GM19351 (cell line): ENCODE measurements at regions not wholly inside any gene's neighbourhood (a gene's known extent, or its start where the extent isn't known, plus 50 kb on each side); places are given as distances from the start of the nearest gene placed in this dataset.

Source experiments
- ATAC-seq: cut with Tn5 transposase; IDR thresholded peaks from one replicate; pipeline ENCODE4 v1.9.1; 2021; ENCODE audit warnings: mild to moderate bottlenecking, moderate library complexity; ENCODE audit not compliant: unreplicated experiment

DNA sequence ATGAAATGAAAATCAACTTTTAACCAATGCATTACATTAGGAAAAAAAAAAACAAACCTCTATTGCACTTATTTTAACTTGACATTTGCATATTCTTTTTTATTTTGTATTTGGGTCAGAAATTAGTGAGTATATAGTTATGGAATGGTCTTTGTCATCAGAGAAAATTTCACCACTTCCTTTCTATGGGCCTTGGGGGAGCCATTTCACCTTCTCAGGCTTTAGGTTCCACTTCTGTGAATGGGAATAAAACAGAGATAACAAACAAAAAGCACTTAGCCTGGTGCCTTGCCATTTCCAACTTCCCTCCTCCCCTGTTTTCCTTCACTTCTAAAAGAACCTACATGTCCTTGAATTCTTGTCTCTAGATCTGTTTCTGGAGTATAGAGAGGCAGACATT is 168.0 kb upstream of the STT3B start:
- ATAC-seq, result no peak

DNA sequence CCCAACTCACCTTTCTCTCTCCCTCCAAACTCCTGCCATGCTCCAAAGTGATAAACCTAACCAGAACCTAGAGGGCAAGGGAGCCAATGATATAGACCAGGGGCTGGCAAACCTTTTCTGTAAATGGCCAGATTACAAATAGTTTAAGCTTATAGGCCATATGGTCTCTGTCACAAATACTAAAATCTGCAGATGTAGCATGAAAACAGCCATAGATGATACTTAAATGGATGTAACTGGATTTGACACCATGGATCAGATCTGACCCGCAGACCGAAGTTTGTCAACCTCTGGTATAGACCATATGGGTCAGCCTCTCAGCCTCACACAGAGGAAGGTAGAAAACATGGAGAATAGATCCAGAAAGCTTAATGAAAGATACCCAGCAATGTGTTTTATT is 165.2 kb upstream of the STT3B start:
- ATAC-seq, result no peak

DNA sequence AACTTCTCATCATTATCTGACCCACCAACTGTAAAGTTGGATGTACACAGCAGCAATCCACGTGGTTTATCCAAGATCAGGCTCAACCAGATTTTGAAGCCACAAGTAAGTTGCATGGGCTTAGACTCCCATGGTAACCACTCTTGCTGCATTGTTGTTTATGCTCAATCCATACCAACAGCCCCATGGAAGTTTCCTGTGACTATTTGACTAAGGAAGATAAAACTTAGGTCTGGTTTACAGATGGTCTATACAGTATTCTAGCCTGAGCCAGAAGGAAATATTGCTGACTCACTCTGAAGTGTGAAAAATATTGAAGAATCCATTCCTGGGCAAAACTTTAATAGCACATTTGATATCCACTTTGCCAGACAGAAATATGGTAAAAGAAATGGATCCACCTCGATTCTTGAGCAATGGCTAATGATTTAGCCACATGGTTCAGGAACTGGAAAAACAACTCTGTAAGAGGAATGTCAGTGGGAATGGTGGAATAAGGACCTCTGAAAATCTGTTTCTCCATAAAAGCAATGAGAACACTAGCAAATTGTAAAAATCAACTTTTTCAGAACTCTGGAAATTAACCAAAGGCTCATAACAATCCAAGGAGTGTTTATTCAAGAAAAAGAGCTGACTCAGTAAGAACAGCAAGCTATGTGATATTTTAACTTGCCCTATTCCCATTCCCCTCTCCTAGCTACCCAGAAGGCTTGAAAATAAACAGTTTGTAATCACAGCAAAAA is 162.9 kb upstream of the STT3B start:
- ATAC-seq, result no peak

DNA sequence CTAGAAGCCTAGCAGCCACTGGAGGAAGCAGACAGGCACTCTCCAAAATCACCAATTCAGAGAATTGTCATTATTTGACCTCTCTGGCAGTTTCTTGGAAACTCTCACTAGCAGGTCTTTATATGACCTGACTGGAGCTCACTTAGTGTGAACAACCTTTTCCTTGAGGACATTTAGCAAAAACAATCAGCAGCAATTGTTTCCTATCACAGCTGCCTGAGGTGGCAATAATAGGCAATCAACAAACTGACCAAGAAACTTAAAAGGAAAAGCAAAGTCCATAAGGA is 162.4 kb upstream of the STT3B start:
- no peak for ATAC-seq

DNA sequence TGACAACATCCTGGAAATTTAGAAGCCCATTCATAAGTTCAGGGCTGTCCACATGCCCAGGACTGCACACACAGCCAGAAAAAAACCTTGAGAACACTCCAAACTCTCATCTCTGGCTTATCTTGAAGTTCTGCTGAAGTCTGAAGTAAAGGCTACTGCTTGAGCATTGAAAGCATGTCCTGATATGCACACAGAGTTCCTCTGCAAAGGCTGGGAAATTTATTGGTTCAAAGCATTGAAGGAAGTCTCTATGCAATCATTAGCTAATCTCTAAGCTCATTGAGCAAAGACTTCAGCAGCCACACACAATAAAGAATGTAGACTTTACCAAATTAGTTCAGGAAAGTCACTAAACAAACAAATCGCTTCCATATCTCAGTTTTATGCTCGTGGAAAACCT is 162.0 kb upstream of the STT3B start:
- ATAC-seq, result no peak

DNA sequence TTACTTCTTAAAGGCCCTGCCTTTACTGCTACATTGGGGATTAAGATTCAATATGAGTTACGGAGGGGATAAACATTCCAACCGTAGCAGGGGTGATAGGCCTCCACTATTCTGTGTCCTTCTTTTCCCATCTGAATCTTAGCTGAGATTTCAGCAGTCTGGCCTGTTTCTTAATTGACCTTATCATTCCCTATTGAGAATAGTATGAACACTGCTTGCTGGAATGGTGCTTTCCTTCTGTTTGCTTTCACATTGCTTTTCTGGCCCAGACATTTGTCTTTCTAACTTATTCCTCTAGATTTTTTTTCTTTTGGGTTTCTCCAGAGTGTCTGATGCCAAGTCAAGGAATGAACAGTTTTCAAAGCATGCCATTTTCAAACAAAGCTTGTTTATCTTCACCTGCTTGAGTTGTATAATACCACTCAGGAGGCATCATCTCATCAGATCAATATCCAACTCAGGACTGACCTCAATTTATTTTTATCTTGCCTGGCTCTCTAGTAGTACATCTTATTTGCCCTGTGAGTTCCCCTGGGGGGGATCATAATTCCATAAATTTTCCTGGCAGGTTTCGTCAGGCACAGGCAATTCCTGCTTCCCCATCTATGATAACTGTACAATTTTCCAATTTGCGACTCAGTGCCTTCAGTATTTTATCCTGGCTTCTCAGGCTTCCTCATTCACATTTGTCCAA is 161.1 kb upstream of the STT3B start:
- no peak for ATAC-seq

DNA sequence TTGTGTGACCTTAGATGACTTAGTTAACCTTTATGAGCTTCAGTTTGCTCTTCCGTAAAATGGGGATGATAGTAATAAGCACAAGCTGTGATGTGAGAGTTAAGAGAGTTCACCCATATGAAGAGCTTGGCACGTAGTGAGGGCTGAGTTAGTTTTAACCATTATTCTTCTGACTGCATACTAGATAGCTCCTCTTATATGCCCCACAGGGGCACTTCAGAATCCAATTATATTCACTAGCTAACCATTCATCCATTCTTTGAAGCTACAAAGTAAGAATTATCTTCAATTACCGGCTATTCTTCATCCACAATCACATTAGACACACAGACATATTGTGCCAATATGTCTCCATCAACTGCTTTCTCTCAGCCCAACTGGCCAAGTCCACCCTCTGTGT is 159.0 kb upstream of the STT3B start:
- no peak for ATAC-seq

DNA sequence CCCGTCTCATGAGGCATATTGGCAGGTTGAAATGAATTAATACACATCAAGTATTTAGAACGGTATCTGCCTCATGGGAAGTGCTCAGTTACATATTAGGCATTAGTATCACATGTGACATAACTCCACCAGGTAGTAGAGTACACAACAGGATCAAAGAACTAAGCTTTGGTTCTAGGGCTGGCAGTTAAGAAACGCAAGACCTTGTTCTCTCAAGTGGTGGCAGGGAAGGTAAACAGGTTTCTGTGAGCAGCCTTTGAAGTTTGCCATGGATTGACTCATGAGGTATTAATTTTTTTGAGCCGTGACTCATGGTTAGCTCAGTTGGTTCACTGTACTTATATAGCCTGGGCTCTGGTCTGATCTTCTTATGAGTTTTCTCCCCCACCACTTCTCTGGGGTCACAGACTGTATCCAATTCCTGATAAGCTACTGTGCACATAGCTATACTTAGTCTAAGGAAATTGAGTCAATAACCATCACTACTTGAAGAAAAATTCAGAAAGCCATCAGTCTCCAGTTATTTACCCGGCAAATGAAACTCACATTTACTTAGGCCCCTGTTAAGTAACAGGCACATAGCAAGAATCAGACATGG is 155.6 kb upstream of the STT3B start:
- peak; percentile 65 for ATAC-seq

DNA sequence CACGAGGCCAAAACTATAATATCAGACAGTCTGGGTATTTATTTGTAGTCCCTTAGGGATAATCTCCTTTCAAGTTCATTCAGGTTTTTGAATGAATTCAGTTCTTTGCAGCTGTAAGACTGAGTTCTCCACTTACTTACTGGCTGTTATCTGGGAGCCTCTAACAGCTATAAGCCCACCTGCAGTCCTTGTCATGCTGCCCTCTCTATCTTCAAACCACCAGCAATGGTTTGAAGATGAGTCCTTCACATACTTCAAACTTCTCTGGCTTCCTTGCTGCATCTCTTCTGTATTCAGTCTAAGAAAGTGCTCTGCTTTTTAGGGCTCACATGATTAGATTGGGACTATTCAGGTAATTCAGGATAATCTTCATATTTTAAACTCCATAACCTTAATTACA is 154.5 kb upstream of the STT3B start:
- no peak for ATAC-seq

DNA sequence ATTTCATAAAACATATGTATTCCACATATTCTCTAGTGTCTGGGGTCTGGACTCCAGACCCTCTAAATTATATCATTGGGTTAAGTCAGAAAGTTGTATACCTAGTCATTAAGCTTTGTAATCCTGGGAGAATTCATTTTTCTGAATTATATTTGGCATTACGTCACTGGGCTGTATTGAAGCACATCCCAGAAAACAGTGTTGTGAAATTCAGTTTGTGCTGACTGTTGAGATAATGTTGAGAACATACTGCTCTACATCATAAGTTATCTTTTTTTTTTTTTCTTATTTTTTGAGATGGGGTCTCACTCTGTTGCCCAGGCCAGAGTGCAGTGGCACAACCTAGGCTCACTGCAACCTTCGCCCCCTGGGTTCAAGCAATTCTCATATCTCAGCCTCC is 153.1 kb upstream of the STT3B start:
- ATAC-seq, result no peak

DNA sequence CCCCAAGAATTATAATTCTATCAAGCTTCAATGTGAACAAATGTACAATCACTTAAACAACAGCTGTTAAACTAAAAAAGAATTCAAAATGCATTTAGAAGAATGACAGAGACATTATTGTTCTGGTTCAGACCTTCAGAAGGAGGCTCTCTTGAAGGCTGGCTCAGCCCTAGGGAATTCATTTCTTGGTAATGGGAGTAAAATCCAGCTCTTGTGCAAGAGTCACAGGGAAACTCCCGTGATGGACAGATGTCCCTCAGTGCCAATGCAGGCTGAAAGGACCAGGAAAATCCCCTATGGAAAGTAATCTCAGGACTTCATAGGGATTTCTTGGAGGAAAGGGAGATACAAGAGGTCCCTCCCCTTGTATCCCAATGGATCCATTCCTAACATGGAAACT is 149.9 kb upstream of the STT3B start:
- no peak for ATAC-seq

DNA sequence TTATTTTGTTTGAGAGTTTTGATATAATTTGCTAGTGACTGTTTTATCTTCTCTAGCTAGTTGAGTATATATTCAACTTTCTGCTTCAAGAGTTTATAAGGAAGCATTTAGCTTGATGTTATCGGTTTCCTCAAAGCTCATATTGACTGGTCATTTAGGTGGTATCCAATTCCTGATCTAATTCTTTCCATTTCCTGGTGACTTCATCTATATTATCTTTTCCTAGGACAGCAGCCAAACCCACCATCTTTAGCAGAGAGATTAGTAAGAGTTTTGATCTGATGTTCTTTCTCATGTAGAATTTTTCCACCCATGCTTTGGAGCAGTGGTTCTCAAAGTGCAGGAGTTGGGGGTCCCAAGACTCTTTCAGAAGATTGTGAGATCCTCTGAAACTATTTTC is 148.6 kb upstream of the STT3B start:
- ATAC-seq, result no peak

DNA sequence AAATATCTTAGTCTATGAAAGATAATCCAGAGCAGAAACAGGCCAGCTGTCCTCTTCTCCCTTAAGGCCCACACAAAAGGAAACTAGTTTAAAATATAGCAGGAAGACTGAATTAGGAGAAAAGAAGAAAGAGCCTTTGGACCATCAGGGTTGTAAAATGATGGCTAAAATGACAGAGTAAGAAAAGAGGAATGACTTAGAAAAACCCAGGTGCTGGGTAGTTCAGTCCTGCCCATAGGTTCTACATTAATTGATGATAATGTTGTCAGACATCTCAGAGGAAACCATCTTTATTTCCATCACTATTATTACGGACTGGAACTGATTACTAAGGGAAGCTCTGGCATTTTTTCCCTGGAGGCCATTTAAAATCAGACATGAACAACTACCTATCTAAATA is 142.8 kb upstream of the STT3B start:
- ATAC-seq, result no peak

DNA sequence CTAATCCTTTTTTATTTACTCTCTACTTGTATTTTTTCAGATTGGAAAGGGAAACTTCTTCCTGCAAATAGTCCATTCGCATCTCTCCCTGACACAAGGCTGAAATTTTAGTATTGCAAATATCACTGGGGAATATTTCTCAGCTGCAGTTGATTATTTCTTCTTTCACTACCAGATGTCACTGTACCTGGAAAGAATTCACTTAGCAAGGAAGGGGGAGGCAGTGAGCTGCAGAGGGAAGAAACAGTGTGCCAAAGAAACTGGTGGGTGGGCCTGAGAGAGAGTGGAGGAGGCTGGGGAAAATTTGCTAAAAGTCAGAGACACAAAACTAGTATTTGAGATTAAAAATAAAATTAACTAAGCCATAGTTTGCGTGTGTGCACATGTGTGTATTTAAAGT is 142.3 kb upstream of the STT3B start:
- no peak for ATAC-seq

DNA sequence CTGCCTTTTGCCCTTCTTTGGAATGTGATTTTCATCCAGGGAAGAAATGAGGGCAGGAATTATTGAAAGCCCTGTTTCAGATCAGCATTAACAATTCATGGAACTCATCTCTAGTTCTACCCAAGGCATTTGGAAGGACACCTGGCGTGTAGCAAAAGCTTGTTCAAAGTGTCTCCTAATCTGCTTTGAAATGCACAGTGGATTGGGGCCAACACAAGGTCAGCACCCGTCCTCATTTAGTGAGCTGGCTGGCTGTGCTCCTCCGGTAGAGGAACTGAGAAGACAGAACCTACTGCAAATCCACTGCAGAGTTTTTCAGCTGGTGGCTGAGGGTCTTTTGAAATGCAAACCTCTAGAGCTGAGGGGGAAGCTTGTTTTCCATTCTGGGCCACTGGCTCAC is 141.6 kb upstream of the STT3B start:
- peak; percentile 74 for ATAC-seq

DNA sequence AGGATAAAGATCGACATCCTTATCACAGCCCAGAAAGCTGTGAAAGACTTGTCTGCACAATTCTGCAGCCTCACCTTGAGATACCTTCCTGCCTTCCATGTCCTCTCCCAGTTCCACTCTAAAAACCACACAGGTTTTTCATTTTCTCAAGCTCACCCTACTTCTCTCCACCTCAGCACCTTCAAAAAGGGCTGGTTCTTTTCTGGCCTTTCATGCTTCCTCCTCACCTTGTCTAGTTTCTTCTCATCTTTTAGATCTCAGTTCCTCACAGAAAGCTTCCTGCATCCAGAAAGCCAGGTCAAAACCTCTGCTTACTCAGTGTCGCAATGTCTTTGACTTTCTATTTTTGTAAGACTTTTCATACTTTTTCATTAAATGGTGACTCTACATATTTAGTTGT is 140.2 kb upstream of the STT3B start:
- peak; percentile 70 for ATAC-seq

DNA sequence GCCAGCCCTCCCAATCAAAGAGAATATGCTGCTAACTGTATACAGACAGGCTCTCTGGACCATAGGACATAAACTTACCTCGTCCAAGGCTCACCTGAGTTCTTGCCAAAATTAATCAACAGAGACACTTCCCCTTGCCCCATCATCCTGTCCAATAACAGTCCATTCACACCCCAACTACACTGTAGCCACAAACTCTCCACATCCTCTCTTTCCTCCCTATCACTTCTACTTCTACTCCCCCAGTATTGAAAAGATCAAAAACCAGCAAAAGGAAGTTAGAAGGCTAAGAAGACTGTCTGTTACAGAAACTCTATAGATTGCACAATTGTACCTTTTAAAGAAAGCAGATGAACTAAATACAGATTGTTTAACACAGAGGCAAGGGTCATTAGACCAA is 133.5 kb upstream of the STT3B start:
- peak; percentile 63 for ATAC-seq

DNA sequence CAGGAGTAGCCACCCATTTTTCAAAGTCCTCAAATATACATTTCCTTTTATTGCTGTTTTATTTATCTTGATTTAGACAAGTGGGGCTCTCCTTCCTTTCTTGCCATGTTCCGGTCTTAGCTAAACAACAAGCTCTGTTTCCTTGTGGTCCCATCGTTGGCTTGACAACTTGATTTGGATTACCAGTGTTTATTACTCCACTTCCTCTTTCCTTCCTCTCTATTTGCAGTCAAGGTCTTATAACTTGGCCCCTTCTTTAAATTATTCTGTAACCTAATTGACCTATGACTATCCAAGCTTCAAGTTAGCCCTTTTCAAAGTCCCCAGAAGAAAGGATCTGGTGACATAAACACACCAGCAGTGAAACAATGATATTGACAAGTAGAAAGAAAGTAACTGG is 130.6 kb upstream of the STT3B start:
- ATAC-seq, result no peak

DNA sequence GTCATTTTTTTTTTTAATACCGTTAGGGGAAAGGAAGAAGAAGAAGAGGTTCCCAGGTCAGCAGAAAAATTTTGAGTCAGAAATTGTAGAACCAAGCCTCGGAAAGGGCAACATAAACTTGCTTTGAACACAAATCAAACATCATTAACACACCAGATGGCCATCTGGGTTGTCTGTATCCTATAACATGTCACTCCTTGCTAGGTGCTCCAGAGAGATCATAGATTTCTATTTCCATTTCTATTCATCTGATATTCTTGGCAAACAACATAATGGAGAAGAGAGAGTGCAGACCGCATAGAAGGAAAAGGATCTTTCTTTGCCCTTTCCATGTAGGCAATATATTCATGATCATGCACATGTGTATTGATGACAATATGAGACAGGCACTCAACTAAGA is 129.5 kb upstream of the STT3B start:
- ATAC-seq, result no peak

DNA sequence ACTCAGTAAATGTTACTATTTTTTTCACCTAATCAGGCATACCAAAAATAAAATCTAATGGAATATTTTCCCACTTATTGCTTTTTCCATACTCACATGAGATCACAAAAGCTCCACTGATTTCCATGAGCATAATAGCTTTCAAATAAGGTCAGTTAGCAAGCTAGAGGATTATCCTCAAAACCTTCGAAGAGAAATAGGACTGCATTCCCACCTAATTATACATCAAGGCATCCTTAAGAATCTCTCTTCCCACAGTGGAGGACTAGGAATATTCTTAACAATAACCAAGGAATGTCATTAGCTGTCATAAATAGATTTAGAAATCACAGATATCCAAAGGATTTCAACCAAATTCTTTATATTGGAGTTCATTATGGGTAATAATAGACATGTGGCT is 127.9 kb upstream of the STT3B start:
- ATAC-seq, result no peak

DNA sequence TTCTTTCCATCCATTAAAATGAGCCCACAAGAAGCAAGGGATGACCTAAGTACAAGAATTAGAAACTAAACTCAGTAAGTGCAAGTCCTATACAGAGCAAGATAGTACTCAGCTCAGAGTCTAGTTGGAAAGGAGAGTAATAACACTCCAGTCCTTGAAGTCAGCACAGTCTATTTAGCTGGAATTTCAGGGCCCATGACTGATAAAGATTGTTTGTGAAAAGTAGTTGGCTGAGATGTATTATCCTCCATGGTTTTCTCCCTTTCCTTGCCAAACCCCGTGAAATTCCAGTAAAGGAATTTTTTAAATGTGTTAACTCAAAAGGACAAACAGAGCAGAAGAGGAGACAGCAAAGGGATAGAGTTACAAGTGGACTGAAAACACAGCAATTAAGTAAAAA is 127.2 kb upstream of the STT3B start:
- no peak for ATAC-seq

DNA sequence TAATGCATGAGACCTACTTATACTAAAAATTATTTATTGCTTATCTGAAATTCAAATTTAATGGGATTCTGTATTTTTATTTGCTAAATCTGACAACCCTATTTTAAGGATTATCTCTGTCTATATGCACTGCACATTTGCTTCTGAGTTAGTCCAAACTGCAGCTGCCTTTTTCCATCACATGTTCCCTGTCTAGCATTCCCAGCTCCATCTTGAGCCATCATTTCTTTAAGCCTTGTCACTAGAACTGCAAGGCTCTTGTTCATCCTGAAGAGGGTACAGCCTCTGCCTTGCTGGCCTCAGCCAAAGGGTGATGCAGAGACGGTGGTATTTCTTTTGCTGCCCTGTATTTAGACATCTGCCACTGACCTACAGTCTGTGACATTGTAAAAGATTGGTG is 125.8 kb upstream of the STT3B start:
- no peak for ATAC-seq

DNA sequence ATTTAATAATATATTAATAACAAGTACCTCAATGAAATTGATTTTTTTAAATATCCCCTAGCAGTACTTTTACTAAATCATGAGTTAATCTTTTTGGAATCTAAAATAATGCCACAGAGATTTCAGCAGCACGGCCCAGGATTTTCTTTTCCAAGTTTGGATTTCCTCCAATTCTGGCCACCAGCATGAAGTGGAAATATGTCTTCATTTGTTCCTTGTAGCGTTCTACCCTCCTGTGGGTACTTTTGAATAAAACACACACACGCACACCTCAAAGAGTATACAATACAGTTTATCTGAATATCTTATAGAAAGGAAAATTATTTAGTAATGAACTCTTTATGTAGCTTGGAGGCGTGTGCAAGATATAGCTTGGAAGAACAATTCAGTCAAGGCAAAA is 125.1 kb upstream of the STT3B start:
- no peak for ATAC-seq
